Kidney (tissue), 13 donors: ENCODE measurements at regions not wholly inside any gene's neighbourhood (a gene's known extent, or its start where the extent isn't known, plus 50 kb on each side); places are given as distances from the start of the nearest gene placed in this dataset.

Experiments
- DNase-seq, 5 donors: peaks; one replicate each; pipeline ENCODE4 v3.0.0-alpha.2; 2013 to 2020
- FAIRE-seq: peaks from 2 replicates; lab custom pipeline; 2012; peaks lifted over from hg19 to GRCh38; lab: Jason Lieb, UNC
- H3K27ac ChIP-seq, 2 donors: one replicate each; pipeline ENCODE4 v1.7.0; 2013; ENCODE audit warnings: low read depth in 2 of 2, low read length in 2 of 2, inconsistent platforms in 1 of 2
- H3K27me3 ChIP-seq: one replicate; pipeline ENCODE4 v1.7.1; 2013; ENCODE audit warnings: low read length, inconsistent platforms; ENCODE audit not compliant: control insufficient read depth, insufficient read depth
- H3K36me3 ChIP-seq, 3 donors: one replicate each; pipeline versions ENCODE4 v1.7.0 to v1.7.1; 2013; ENCODE audit warnings: low read length in 3 of 3, control low read depth in 1 of 3, inconsistent platforms in 1 of 3; ENCODE audit not compliant: insufficient read depth in 3 of 3, control insufficient read depth in 2 of 3
- H3K4me1 ChIP-seq, 3 donors: one replicate each; pipeline versions ENCODE4 v1.7.0 to v1.7.1; 2013; ENCODE audit warnings: low read length in 3 of 3, inconsistent platforms in 1 of 3, low read depth in 1 of 3; ENCODE audit not compliant: control insufficient read depth in 2 of 3, insufficient read depth in 2 of 3
- H3K4me3 ChIP-seq, 3 donors: one replicate each; pipeline versions ENCODE4 v1.7.0 to v1.8.1; 2013; ENCODE audit warnings: low read length in 3 of 3, control low read depth in 1 of 3, inconsistent platforms in 1 of 3
- H3K9ac ChIP-seq, 3 donors: one replicate each; pipeline versions ENCODE4 v1.7.0 to v1.7.1; 2013; ENCODE audit warnings: low read length in 3 of 3, control low read depth in 1 of 3, inconsistent platforms in 1 of 3
- H3K9me3 ChIP-seq, 3 donors: one replicate each; pipeline versions ENCODE4 v1.7.0 to v1.7.1; 2013; ENCODE audit warnings: low read length in 3 of 3, control low read depth in 1 of 3, inconsistent platforms in 1 of 3; ENCODE audit not compliant: control insufficient read depth in 2 of 3, insufficient read depth in 1 of 3
- intact Hi-C: fragments of 100-400 bp; cut with DNase I; formaldehyde crosslinking; loops from one replicate; pipeline ENCODE4 v1.11.1; 2022
- TF ChIP-seq, protein P1 (sequence below): IDR thresholded peaks from 3 replicates; pipeline ENCODE4 v1.5.1; 2012; ENCODE audit warnings: mild to moderate bottlenecking, moderate library complexity, borderline replicate concordance; ENCODE audit not compliant: insufficient read depth; ENCODE audit errors: extremely low read depth
- donor health status: control.
- donor health status: control.
- donor health status: control.
- donor health status: control.
- donor health status: control.
- donor health status: DM: yes; HTN: yes; CAD: no.
- donor health status: Normal renal cell carcinoma (clear cell type).

DNA sequence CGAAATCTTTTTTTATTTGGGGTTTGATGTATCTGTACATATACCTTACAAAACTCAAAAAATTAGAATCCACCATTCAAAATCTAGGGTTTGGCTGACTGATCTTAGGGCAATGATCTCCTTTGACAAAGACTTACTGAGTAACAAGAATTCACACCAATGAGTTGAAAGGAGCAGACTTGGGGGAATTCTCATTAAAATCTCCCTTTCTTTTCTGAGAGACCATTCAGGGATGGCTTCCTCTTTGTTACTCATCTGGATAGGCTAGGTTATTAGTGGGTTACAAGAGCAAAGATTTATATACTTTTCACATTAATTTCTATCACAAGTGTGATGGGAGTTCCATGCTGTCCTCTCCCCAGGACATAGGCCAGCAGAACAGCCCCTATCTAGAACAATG is 661.0 kb downstream of the KCTD16 start:
- Histone ChIP-seq H3K9ac (no peak overlapping the region), H3K9me3 (no peaks in the 10 kb centered on the region), H3K36me3 (no peaks in the 10 kb centered on the region), H3K27me3 (no peaks in the 10 kb centered on the region), H3K27ac (no peak overlapping the region), H3K4me3 (no peak overlapping the region), H3K4me1 (no peaks in the 10 kb centered on the region)
- TF ChIP-seq, protein P1, sequence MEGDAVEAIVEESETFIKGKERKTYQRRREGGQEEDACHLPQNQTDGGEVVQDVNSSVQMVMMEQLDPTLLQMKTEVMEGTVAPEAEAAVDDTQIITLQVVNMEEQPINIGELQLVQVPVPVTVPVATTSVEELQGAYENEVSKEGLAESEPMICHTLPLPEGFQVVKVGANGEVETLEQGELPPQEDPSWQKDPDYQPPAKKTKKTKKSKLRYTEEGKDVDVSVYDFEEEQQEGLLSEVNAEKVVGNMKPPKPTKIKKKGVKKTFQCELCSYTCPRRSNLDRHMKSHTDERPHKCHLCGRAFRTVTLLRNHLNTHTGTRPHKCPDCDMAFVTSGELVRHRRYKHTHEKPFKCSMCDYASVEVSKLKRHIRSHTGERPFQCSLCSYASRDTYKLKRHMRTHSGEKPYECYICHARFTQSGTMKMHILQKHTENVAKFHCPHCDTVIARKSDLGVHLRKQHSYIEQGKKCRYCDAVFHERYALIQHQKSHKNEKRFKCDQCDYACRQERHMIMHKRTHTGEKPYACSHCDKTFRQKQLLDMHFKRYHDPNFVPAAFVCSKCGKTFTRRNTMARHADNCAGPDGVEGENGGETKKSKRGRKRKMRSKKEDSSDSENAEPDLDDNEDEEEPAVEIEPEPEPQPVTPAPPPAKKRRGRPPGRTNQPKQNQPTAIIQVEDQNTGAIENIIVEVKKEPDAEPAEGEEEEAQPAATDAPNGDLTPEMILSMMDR, result no peak
- intact Hi-C loops, result no loop called here
- DNase-seq (no peak), FAIRE-seq (no peak)

DNA sequence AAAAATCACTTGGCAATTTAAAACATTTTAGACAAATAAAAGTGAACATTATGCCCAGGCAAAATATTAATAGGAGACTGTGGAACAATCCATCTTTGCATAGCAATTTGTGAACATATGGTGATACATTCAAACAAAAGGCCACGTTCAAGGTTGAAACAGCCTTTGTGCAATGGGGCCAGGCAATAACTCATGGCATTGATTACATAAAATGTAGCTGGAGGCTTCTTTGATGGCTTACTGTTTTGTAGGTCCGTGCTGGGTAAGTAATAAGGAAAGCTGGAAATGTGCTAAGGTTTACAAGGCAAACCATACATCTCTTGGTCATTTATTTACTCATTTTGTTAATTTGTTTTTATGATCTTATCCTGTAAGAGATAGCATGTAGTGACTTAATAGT is 651.8 kb downstream of the KCTD16 start:
- Histone ChIP-seq H3K27ac (no peak overlapping the region), H3K9me3 (no peaks in the 10 kb centered on the region), H3K4me1 (no peaks in the 10 kb centered on the region), H3K9ac (no peak overlapping the region), H3K27me3 (no peaks in the 10 kb centered on the region), H3K36me3 (no peaks in the 10 kb centered on the region), H3K4me3 (no peak overlapping the region)
- intact Hi-C loops, result no loop called here
- no peak for DNase-seq
- no peak for FAIRE-seq
- TF ChIP-seq, protein P1, result no peak

DNA sequence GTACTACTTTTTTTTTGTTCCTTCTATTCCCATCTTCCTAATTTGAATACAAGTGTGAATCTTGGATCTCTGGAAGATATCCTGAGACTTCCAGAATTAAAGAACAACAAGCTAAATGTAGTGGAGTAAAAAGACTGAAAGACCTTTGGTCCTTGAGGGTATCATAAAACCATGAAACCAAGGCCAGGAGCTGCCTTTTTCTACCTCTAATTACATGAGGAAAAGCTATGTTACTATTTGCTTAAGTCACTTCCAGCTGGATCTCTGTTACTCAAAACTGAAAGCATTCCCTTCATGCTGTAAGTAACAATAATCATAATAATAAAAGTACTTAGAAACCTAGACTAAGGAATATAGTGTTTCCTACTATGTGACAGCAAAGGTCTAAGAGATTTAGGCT is 649.6 kb downstream of the KCTD16 start:
- intact Hi-C loops, result no loop called here
- TF ChIP-seq, protein P1, result no peak
- H3K4me3 ChIP-seq, result no peak overlapping the region
- H3K27me3 ChIP-seq, result no peaks in the 10 kb centered on the region
- no peaks in the 10 kb centered on the region for H3K4me1 ChIP-seq
- DNase-seq (no peak), FAIRE-seq (no peak)
- no peaks in the 10 kb centered on the region for H3K9me3 ChIP-seq
- H3K27ac ChIP-seq, result no peak overlapping the region
- no peak overlapping the region for H3K9ac ChIP-seq
- H3K36me3 ChIP-seq, result no peaks in the 10 kb centered on the region

DNA sequence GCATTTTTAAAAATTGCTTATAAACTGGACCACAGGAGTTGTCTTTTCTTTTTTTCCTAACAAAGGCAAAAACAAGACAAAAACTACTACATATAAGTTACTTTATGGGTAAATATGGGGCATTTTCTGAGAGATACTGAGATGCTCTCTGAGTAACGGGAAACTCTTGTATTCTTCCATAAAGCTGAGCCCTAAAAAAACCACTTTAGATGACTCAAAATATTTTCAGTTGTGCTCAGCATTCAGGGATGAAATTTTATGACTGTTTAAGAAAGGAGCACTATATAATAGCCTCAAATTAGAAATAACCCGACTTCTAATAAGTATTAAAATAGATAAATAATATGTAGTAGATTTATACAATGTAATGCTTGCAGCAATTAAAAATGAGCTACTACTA is 644.5 kb downstream of the KCTD16 start:
- DNase-seq (no peak), FAIRE-seq (no peak)
- H3K4me1 ChIP-seq, result no peaks in the 10 kb centered on the region
- H3K9ac ChIP-seq, result no peak overlapping the region
- TF ChIP-seq, protein P1, result no peak
- no peaks in the 10 kb centered on the region for H3K27me3 ChIP-seq
- H3K4me3 ChIP-seq, result no peak overlapping the region
- no peaks in the 10 kb centered on the region for H3K36me3 ChIP-seq
- intact Hi-C loops, result no loop called here
- no peaks in the 10 kb centered on the region for H3K9me3 ChIP-seq
- H3K27ac ChIP-seq, result no peak overlapping the region
